CD14-positive monocyte (primary cell): ENCODE measurements at regions not wholly inside any gene's neighbourhood (a gene's known extent, or its start where the extent isn't known, plus 50 kb on each side); places are given as distances from the start of the nearest gene placed in this dataset.
"Not testable (repeated sequence)": the region's sequence is repeated elsewhere in the genome, so short reads cannot be mapped to it uniquely, and the experiment has no call there.

ENCODE experiments used
- DNase-seq, 3 donors: peaks; one replicate each; pipeline ENCODE4 v3.0.0-alpha.2; 2011 to 2022
- H2AFZ ChIP-seq: 2 replicates; pipeline ENCODE4 v1.6.0; 2012; ENCODE audit warnings: mild to moderate bottlenecking, low read depth, low read length, inconsistent platforms; ENCODE audit not compliant: insufficient read depth, poor library complexity, severe bottlenecking
- H3K27ac ChIP-seq, 2 donors: 1 replicate in 1 of 2; 2 replicates in 1 of 2; pipeline ENCODE4 v1.5.1; 2012 to 2013; ENCODE audit warnings: low read length in 2 of 2, control low read depth in 1 of 2, inconsistent platforms in 1 of 2, low read depth in 1 of 2, mild to moderate bottlenecking in 1 of 2
- H3K27me3 ChIP-seq, 2 donors: one replicate each; pipeline versions ENCODE4 v1.6.0 to v1.6.1; 2011 to 2013; ENCODE audit warnings: low read length in 2 of 2; ENCODE audit not compliant: control insufficient read depth in 2 of 2, insufficient read depth in 2 of 2
- H3K36me3 ChIP-seq, 2 donors: replicated peaks in 1 of 2; 1 replicate in 1 of 2; 2 replicates in 1 of 2; pipeline versions ENCODE4 v1.5.1 to v1.6.1; 2012 to 2013; ENCODE audit warnings: low read length in 2 of 2, control low read depth in 1 of 2, inconsistent platforms in 1 of 2, mild to moderate bottlenecking in 1 of 2; ENCODE audit not compliant: insufficient read depth in 2 of 2, control insufficient read depth in 1 of 2
- H3K4me1 ChIP-seq, 2 donors: 1 replicate in 1 of 2; 2 replicates in 1 of 2; pipeline versions ENCODE4 v1.5.1 to v1.6.1; 2012 to 2013; ENCODE audit warnings: low read length in 2 of 2, control low read depth in 1 of 2, inconsistent platforms in 1 of 2, mild to moderate bottlenecking in 1 of 2, moderate library complexity in 1 of 2; ENCODE audit not compliant: insufficient read depth in 2 of 2, control insufficient read depth in 1 of 2
- H3K4me2 ChIP-seq: replicated peaks from 2 replicates; pipeline ENCODE3; 2012; ENCODE audit warnings: low read length, moderate library complexity, mild to moderate bottlenecking; ENCODE audit not compliant: poor library complexity, severe bottlenecking; ENCODE audit errors: extremely low read depth
- H3K4me3 ChIP-seq, 3 experiments: fragments of 200-600 bp in 1 of 3; sonication (generic) in 1 of 3; replicated peaks in 1 of 3; 1 replicate in 2 of 3; 2 replicates in 1 of 3; pipeline ENCODE4 v1.5.1; 2011 to 2013; ENCODE audit warnings: low read length in 3 of 3, mild to moderate bottlenecking in 3 of 3, control low read depth in 2 of 3, low read depth in 2 of 3, inconsistent platforms in 1 of 3, moderate library complexity in 1 of 3
- H3K79me2 ChIP-seq: 2 replicates; pipeline ENCODE4 v1.6.0; 2012; ENCODE audit warnings: mild to moderate bottlenecking, control low read depth, inconsistent platforms, low read length, moderate library complexity; ENCODE audit not compliant: insufficient read depth
- H3K9ac ChIP-seq: 2 replicates; pipeline ENCODE4 v1.6.0; 2017; ENCODE audit warnings: low read length, mild to moderate bottlenecking; ENCODE audit not compliant: insufficient read depth, poor library complexity, severe bottlenecking
- H3K9me3 ChIP-seq, 2 donors: replicated peaks in 1 of 2; 1 replicate in 1 of 2; 2 replicates in 1 of 2; pipeline versions ENCODE4 v1.5.1 to v1.6.1; 2012 to 2013; ENCODE audit warnings: low read length in 2 of 2, control low read depth in 1 of 2; ENCODE audit not compliant: control insufficient read depth in 1 of 2, insufficient read depth in 1 of 2
- H4K20me1 ChIP-seq: 2 replicates; pipeline ENCODE4 v1.6.0; 2012; ENCODE audit warnings: mild to moderate bottlenecking, low read length, control low read depth, moderate library complexity; ENCODE audit not compliant: insufficient read depth
- H3K27ac Mint-ChIP-seq, 7 donors: one replicate each; pipeline ENCODE4 v1.8.0; 2020; ENCODE audit warnings: mild to moderate bottlenecking in 7 of 7, mixed read lengths in 7 of 7, moderate library complexity in 6 of 7, inconsistent platforms in 2 of 7
- H3K27me3 Mint-ChIP-seq, 3 donors: one replicate each; pipeline ENCODE4 v1.8.0; 2021 to 2022; ENCODE audit warnings: low read depth in 3 of 3, mild to moderate bottlenecking in 3 of 3, mixed read lengths in 3 of 3, moderate library complexity in 3 of 3, inconsistent platforms in 1 of 3
- H3K36me3 Mint-ChIP-seq, 2 donors: one replicate each; pipeline ENCODE4 v1.8.0; 2020; ENCODE audit warnings: mixed read lengths in 2 of 2, inconsistent platforms in 1 of 2, mild to moderate bottlenecking in 1 of 2
- H3K4me1 Mint-ChIP-seq: one replicate; pipeline ENCODE4 v1.8.0; 2020; ENCODE audit warnings: mild to moderate bottlenecking, mixed read lengths
- H3K4me3 Mint-ChIP-seq, 2 donors: one replicate each; pipeline ENCODE4 v1.8.0; 2020; ENCODE audit warnings: mild to moderate bottlenecking in 2 of 2, mixed read lengths in 2 of 2, moderate library complexity in 1 of 2
- H3K9me3 Mint-ChIP-seq, 7 donors: one replicate each; pipeline ENCODE4 v1.8.0; 2020 to 2022; ENCODE audit warnings: mixed read lengths in 7 of 7, mild to moderate bottlenecking in 6 of 7, moderate library complexity in 6 of 7, inconsistent platforms in 2 of 7
- WGBS: methylation state at CpG from one replicate; pipeline ENCODE4 v1.1.5; 2013; ENCODE audit warnings: missing lambda C conversion rate; ENCODE audit not compliant: insufficient coverage; 5-methylcytosine and 5-hydroxymethylcytosine counted together
- intact Hi-C, 2 donors: fragments of 100-400 bp; cut with micrococcal nuclease; formaldehyde crosslinking; loops; one replicate each; pipeline versions ENCODE4 v1.15.0 to v1.15.1; 2023
- TF ChIP-seq, protein P1 (sequence below): fragments of 200-600 bp; IDR thresholded peaks from one replicate; pipeline ENCODE4 v1.8.0; 2022; ENCODE audit warnings: antibody characterized with exemption, mild to moderate bottlenecking

GRCh38 chrX:74187211-74187610 is 116.8 kb upstream of the ZCCHC13 start:
- no peak for DNase-seq
- TF ChIP-seq, protein P1, sequence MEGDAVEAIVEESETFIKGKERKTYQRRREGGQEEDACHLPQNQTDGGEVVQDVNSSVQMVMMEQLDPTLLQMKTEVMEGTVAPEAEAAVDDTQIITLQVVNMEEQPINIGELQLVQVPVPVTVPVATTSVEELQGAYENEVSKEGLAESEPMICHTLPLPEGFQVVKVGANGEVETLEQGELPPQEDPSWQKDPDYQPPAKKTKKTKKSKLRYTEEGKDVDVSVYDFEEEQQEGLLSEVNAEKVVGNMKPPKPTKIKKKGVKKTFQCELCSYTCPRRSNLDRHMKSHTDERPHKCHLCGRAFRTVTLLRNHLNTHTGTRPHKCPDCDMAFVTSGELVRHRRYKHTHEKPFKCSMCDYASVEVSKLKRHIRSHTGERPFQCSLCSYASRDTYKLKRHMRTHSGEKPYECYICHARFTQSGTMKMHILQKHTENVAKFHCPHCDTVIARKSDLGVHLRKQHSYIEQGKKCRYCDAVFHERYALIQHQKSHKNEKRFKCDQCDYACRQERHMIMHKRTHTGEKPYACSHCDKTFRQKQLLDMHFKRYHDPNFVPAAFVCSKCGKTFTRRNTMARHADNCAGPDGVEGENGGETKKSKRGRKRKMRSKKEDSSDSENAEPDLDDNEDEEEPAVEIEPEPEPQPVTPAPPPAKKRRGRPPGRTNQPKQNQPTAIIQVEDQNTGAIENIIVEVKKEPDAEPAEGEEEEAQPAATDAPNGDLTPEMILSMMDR: no peak
- Histone ChIP-seq H3K79me2 (no peaks in the 10 kb centered on the region), H3K4me1 (no peaks in the 10 kb centered on the region), H2AFZ (no peak overlapping the region), H3K9me3 (peaks cover 0 to 3% of the 10 kb centered on the region in 2 donors), H3K27me3 (no peaks in the 10 kb centered on the region), H3K36me3 (no peaks in the 10 kb centered on the region), H3K27ac (no peak overlapping the region), H3K4me2 (no peak overlapping the region), H3K9ac (no peak overlapping the region), H3K4me3 (no peak overlapping the region), H4K20me1 (no peaks in the 10 kb centered on the region)
- peaks cover 0 to 5% (median 2%) of the 10 kb centered on the region in 7 donors for H3K9me3 Mint-ChIP-seq
- H3K27ac Mint-ChIP-seq: no peak overlapping the region
- H3K27me3 Mint-ChIP-seq: peaks cover 0 to 5% (median 1%) of the 10 kb centered on the region in 3 donors
- H3K36me3 Mint-ChIP-seq: no peaks in the 10 kb centered on the region
- intact Hi-C loops: no loop called here
- WGBS: no CpG with 5 or more reads among the region's 3 CpGs
- H3K4me1 Mint-ChIP-seq: no peaks in the 10 kb centered on the region
- no peak overlapping the region for H3K4me3 Mint-ChIP-seq

DNA sequence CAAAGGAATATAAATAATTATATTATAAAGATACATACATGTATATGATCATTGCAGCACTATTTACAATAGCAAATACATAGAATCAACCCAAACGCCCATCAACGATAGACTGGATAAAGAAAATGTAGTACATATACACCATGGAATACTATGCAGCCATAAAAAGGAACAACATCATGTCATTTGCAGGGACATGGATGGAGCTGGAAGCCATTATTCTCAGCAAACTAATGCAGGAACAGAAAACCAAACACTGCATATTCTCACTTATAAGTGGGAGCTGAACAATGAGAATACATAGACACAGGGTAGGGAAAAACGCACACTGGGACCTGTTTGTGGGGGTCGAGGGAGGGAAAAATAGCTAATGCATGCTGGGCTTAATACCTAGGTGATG is 120.9 kb upstream of the ZCCHC13 start:
- H3K4me3 Mint-ChIP-seq, DNase-seq, H3K79me2 ChIP-seq, H3K9ac ChIP-seq, H3K27ac Mint-ChIP-seq, H3K4me1 ChIP-seq, H3K27ac ChIP-seq, H3K9me3 ChIP-seq, intact Hi-C loops, H3K4me2 ChIP-seq, H3K9me3 Mint-ChIP-seq, H3K36me3 ChIP-seq, H3K4me3 ChIP-seq, H3K27me3 ChIP-seq, H2AFZ ChIP-seq, H3K36me3 Mint-ChIP-seq, H3K4me1 Mint-ChIP-seq, H4K20me1 ChIP-seq: not testable (repeated sequence)
- no CpG with 5 or more reads among the region's 4 CpGs for WGBS
- H3K27me3 Mint-ChIP-seq: peaks cover 0 to 11% (median 0%) of the 10 kb centered on the region in 3 donors

DNA sequence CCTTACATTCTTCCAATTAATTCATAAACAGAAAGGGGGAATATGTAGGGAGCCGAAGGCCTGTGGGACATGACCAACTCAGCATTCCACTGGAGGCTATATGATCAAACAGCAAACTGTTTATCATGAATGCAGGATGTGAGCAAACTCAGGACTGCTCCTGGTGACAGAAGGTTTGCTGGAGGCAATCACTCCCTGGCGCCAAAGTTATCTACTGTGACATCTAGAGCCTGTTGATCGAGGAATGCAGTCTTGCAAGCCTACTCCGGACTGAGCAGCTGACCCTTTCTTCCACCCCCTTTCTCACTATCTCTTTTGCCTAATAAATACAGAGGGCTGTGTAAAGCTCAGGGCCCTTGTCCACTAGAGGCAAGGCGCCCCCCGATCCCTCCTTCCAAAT is 122.0 kb upstream of the ZCCHC13 start:
- DNase-seq, H3K79me2 ChIP-seq, H3K9me3 ChIP-seq, H3K9ac ChIP-seq, H3K4me3 ChIP-seq, H3K36me3 Mint-ChIP-seq, H3K36me3 ChIP-seq, H3K4me2 ChIP-seq, intact Hi-C loops, H3K27ac ChIP-seq, H3K27ac Mint-ChIP-seq, H3K4me1 ChIP-seq, H3K9me3 Mint-ChIP-seq, H3K4me3 Mint-ChIP-seq, H4K20me1 ChIP-seq, H2AFZ ChIP-seq, H3K4me1 Mint-ChIP-seq, H3K27me3 ChIP-seq: not testable (repeated sequence)
- 93% methylated on average over 4 of the region's 6 CpGs for WGBS
- peaks cover 0 to 11% (median 0%) of the 10 kb centered on the region in 3 donors for H3K27me3 Mint-ChIP-seq
